Type B pancreatic cell (in vitro differentiated cells): ENCODE measurements at regions not wholly inside any gene's neighbourhood (a gene's known extent, or its start where the extent isn't known, plus 50 kb on each side); places are given as distances from the start of the nearest gene placed in this dataset.
A peak's percentile ranks its signal among the peaks of the same experiment; 100 is the strongest.

Experiments
- DNase-seq: peaks from one replicate; pipeline ENCODE4 v3.0.0; 2021; ENCODE audit warnings: mixed read lengths; ENCODE audit not compliant: unreplicated experiment; ENCODE audit errors: extremely low spot score
- H3K27ac Mint-ChIP-seq: 2 replicates; pipeline ENCODE4 v1.8.0; 2021; ENCODE audit warnings: mild to moderate bottlenecking, mixed read lengths
- H3K27me3 Mint-ChIP-seq: 2 replicates; pipeline ENCODE4 v1.8.0; 2021; ENCODE audit warnings: mixed read lengths
- H3K36me3 Mint-ChIP-seq: 2 replicates; pipeline ENCODE4 v1.8.0; 2021; ENCODE audit warnings: mixed read lengths
- H3K4me1 Mint-ChIP-seq: one replicate; pipeline ENCODE4 v1.8.0; 2021; ENCODE audit warnings: mixed read lengths; ENCODE audit not compliant: unreplicated experiment
- H3K4me3 Mint-ChIP-seq: 2 replicates; pipeline ENCODE4 v1.8.0; 2021; ENCODE audit warnings: mild to moderate bottlenecking, mixed read lengths
- H3K9me3 Mint-ChIP-seq: 2 replicates; pipeline ENCODE4 v1.8.0; 2021; ENCODE audit warnings: mixed read lengths
- TF ChIP-seq, protein P1 (sequence below): fragments of 200-600 bp; sonication (generic); conservative IDR thresholded peaks from 2 replicates; pipeline ENCODE4 v1.5.0; 2021; ENCODE audit warnings: antibody characterized with exemption, mild to moderate bottlenecking

DNA sequence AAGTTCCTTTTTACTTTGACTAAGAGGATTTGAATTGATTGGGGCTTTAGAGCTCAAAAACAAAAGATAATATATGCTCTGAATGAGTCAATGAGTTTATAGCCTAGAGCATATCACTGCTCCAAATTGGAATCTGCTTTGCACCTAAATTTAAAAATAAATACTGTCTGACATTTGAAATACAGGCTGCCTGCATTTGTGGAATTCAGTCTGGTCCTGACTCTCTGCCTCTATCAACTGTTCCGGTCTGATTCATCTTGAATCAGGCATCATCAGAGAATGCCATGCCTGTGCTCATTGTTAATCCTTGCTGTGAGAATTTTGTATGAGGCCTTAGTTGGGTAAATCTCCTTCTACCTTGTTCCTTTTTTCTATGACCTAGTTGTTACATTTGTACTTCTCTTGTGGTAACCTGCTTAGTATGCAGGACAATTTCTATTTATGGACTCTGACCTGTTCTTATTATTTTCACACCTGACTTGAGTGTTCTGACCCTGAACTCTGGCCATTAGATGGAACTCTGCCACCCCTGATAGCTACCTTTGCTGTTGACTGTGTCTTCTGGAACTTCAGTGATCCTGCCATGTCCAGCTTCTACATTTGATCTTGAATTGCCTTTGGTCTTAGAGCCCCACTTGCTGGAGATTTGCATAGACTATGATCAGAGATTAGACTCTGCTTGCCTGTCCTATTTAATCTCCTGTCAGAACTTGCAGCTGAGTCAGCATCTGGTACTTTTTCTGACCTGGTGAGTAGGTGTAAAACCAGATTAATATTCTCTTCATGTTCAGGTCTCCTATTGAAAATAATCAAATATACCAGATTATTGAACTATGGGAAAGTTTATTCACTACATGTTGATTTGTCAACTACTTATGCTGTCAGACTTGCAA lies 442.7 kb upstream of the HS3ST5 start:
- DNase-seq: no peak
- H3K27me3 Mint-ChIP-seq: no peaks in the 10 kb centered on the region
- no peak overlapping the region for H3K4me3 Mint-ChIP-seq
- H3K4me1 Mint-ChIP-seq: no peaks in the 10 kb centered on the region
- H3K27ac Mint-ChIP-seq: no peak overlapping the region
- H3K36me3 Mint-ChIP-seq: no peaks in the 10 kb centered on the region
- TF ChIP-seq, protein P1, sequence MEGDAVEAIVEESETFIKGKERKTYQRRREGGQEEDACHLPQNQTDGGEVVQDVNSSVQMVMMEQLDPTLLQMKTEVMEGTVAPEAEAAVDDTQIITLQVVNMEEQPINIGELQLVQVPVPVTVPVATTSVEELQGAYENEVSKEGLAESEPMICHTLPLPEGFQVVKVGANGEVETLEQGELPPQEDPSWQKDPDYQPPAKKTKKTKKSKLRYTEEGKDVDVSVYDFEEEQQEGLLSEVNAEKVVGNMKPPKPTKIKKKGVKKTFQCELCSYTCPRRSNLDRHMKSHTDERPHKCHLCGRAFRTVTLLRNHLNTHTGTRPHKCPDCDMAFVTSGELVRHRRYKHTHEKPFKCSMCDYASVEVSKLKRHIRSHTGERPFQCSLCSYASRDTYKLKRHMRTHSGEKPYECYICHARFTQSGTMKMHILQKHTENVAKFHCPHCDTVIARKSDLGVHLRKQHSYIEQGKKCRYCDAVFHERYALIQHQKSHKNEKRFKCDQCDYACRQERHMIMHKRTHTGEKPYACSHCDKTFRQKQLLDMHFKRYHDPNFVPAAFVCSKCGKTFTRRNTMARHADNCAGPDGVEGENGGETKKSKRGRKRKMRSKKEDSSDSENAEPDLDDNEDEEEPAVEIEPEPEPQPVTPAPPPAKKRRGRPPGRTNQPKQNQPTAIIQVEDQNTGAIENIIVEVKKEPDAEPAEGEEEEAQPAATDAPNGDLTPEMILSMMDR: no peak
- H3K9me3 Mint-ChIP-seq: peaks cover 5% of the 10 kb centered on the region

DNA sequence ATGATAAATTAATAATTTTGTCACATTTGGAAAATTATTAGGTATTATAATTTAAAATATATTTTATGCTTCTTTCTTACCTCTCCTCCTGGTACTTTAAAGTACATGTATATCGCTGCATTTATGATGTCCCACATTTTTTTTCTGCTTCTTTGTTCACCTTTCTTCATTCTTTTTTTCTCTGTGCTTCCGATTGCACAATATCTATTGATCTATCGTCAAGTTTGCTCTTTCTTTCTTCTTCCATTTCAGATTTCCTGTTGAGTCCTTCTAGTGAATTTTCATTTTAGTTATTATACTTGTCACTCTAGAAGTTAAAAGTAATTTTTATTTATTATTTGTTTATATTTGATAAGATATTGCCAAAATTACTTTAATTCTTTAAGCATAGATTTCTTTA lies 441.0 kb upstream of the HS3ST5 start:
- H3K36me3 Mint-ChIP-seq: no peaks in the 10 kb centered on the region

DNA sequence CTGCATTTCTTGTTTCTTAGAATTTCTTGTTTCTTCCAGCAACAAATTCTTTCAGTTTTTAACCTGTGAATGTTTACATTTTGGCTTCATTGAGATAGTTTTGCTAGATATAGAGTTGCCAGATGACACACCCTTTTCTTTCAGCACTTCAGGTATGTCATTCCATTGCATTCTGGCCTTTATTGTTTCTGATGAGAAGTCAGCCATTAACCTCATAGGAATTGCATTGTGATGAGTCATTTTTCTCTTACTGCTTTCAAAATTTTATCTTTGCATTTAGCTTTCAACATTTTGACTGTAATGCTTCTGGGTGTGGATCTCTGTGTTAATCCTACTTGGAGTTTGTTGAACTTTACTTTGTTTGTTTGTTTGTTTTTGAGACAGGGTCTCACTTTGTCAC lies 440.3 kb upstream of the HS3ST5 start:
- DNase-seq: no peak
- Mint-ChIP-seq H3K4me3 (no peak overlapping the region), H3K9me3 (peaks cover 5% of the 10 kb centered on the region), H3K27me3 (no peaks in the 10 kb centered on the region), H3K27ac (peak overlapping the region; percentile 59), H3K4me1 (no peaks in the 10 kb centered on the region), H3K36me3 (no peaks in the 10 kb centered on the region)
- TF ChIP-seq, protein P1: no peak

More for the DNA sequence above, 441.0 kb upstream of the HS3ST5 start:
- Mint-ChIP-seq H3K27me3 (no peaks in the 10 kb centered on the region), H3K4me3 (no peak overlapping the region), H3K4me1 (no peaks in the 10 kb centered on the region), H3K9me3 (peaks cover 5% of the 10 kb centered on the region), H3K27ac (no peak overlapping the region)
- TF ChIP-seq, protein P1: no peak
- DNase-seq: no peak

DNA sequence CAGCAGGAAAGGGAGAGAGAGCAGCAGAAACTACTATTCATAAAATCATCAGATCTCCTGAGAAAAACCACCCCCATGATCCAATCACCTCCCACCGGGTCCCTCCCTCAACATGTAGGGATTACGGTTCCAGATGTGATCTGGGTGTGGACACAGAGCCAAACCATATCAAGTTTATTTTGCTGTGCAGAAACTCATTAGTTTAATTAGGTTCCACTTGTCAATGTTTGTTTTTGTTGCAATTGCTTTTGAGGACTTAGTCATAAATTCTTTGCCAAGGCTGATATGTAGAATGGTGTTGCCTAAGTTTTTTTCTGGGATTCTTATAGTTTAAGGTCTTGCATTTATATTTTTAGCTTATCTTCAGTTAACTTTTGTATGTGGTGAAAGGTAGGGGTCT lies 422.0 kb upstream of the HS3ST5 start:
- no peak overlapping the region for H3K27ac Mint-ChIP-seq
- DNase-seq: no peak
- no peaks in the 10 kb centered on the region for H3K27me3 Mint-ChIP-seq
- H3K4me1 Mint-ChIP-seq: no peaks in the 10 kb centered on the region
- no peaks in the 10 kb centered on the region for H3K36me3 Mint-ChIP-seq
- H3K4me3 Mint-ChIP-seq: no peak overlapping the region
- TF ChIP-seq, protein P1: no peak
- H3K9me3 Mint-ChIP-seq: no peaks in the 10 kb centered on the region

DNA sequence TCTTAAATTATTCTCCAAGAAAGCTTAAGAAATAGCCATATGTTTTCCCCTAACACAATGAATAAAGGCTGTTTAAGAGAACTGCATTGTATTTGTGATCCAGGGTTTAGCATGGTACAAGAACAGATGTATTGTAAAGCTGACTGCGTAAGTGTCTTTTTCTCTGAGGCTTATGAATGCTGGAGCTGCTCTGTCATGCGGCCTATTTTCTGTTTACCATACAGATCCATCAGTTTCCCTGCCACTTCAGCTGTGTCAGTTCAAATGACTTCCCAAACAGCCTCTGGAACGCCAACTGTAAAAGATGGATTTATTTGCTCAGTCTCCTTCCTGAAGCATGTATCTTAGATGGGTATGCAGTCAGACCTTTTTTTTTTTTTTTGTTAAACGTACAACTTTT lies 419.3 kb upstream of the HS3ST5 start:
- no peak overlapping the region for H3K27ac Mint-ChIP-seq

More for the DNA sequence above, 419.3 kb upstream of the HS3ST5 start:
- TF ChIP-seq, protein P1: no peak
- Mint-ChIP-seq H3K4me1 (no peaks in the 10 kb centered on the region), H3K9me3 (no peaks in the 10 kb centered on the region), H3K27me3 (no peaks in the 10 kb centered on the region), H3K36me3 (no peaks in the 10 kb centered on the region), H3K4me3 (no peak overlapping the region)
- no peak for DNase-seq
